SH-SY5Y (cell line): ENCODE measurements at regions not wholly inside any gene's neighbourhood (a gene's known extent, or its start where the extent isn't known, plus 50 kb on each side); places are given as distances from the start of the nearest gene placed in this dataset.

ENCODE experiments used
- GATA2 ChIP-seq: IDR thresholded peaks from 2 replicates; pipeline ENCODE4 v1.6.1; 2011; ENCODE audit warnings: mild to moderate bottlenecking, low read depth, low read length
- GATA3 ChIP-seq: IDR thresholded peaks from 2 replicates; pipeline ENCODE4 v1.6.1; 2011; ENCODE audit warnings: low read depth, mild to moderate bottlenecking, low read length, moderate library complexity

DNA sequence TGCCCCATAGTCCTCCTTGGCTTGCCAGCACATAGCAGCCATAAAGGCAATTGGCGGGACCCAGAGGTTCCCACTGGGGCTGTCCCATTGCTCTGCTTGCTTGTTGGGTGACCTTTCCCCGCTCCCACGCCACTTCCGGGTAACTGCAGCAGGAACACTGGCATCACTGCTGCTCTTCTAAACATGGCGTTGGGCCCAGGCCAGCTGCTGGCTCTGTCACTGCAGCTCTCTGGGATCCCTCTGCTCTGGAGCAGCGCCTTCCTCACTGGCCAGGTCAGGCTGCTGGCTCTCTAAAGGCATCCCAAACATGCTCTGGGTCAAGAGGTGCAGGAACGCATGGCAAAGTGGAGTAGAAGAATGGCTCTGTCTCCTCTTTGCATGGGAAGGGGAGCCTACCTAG lies 92.9 kb downstream of the DRD1 start:
- no peak for TF ChIP-seq GATA2
- no peak for TF ChIP-seq GATA3
